Kidney epithelial cell (primary cell): ENCODE measurements at regions not wholly inside any gene's neighbourhood (a gene's known extent, or its start where the extent isn't known, plus 50 kb on each side); places are given as distances from the start of the nearest gene placed in this dataset.

ENCODE experiments used
- DNase-seq: peaks from one replicate; pipeline ENCODE4 v3.0.0-alpha.2; 2010; ENCODE audit warnings: low read depth
- H3K27me3 ChIP-seq: 2 replicates; pipeline ENCODE4 v1.6.0; 2011; ENCODE audit warnings: low read length; ENCODE audit not compliant: control insufficient read depth, insufficient read depth
- H3K36me3 ChIP-seq: 2 replicates; pipeline ENCODE4 v1.5.1; 2011; ENCODE audit warnings: low read length; ENCODE audit not compliant: control insufficient read depth, insufficient read depth
- H3K4me3 ChIP-seq: 2 replicates; pipeline ENCODE4 v1.5.1; 2011; ENCODE audit warnings: low read depth, mild to moderate bottlenecking, control low read depth, low read length
- TF ChIP-seq, protein P1 (sequence below): IDR thresholded peaks from 2 replicates; pipeline ENCODE4 v1.5.1; 2011; ENCODE audit warnings: mild to moderate bottlenecking, moderate library complexity, low read length, control low read depth, inconsistent platforms; ENCODE audit not compliant: insufficient read depth, poor library complexity, severe bottlenecking

DNA sequence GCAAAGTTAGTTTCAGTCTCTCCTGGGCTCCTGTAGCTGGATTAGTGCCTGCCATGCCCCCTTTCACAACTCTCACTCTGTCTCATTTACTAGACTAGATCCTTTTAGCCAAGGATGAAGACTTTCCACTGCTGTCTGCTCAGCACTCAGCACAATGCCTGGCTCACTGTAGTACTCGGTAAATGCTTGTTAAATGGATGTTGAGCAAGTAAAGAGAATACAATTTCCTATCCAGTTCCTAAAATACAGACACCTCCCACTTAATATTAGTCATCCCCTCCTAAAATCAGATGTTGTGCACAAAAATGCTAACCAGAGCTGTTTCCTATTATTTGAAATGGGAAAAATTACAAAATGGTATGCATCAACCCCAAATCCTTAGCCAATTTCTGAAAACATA lies 195.8 kb downstream of the SREK1 start:
- H3K36me3 ChIP-seq, result no peaks in the 10 kb centered on the region
- H3K27me3 ChIP-seq, result peaks cover 5% of the 10 kb centered on the region
- DNase-seq, result no peak
- H3K4me3 ChIP-seq, result no peak overlapping the region
- TF ChIP-seq, protein P1, sequence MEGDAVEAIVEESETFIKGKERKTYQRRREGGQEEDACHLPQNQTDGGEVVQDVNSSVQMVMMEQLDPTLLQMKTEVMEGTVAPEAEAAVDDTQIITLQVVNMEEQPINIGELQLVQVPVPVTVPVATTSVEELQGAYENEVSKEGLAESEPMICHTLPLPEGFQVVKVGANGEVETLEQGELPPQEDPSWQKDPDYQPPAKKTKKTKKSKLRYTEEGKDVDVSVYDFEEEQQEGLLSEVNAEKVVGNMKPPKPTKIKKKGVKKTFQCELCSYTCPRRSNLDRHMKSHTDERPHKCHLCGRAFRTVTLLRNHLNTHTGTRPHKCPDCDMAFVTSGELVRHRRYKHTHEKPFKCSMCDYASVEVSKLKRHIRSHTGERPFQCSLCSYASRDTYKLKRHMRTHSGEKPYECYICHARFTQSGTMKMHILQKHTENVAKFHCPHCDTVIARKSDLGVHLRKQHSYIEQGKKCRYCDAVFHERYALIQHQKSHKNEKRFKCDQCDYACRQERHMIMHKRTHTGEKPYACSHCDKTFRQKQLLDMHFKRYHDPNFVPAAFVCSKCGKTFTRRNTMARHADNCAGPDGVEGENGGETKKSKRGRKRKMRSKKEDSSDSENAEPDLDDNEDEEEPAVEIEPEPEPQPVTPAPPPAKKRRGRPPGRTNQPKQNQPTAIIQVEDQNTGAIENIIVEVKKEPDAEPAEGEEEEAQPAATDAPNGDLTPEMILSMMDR, result no peak

- TF ChIP-seq, protein P1, result no peak
- H3K36me3 ChIP-seq, result no peaks in the 10 kb centered on the region
- no peak overlapping the region for H3K4me3 ChIP-seq
- DNase-seq, result no peak
- H3K27me3 ChIP-seq, result peaks cover 5% of the 10 kb centered on the region
Measured at GRCh38 chr5:66340786-66341185, 196.7 kb downstream of the SREK1 start.

GRCh38 chr5:66342341-66342880 lies 198.3 kb downstream of the SREK1 start:
- Histone ChIP-seq H3K4me3 (no peak overlapping the region), H3K27me3 (peaks cover 5% of the 10 kb centered on the region), H3K36me3 (no peaks in the 10 kb centered on the region)
- TF ChIP-seq, protein P1, result no peak
- DNase-seq, result no peak

- TF ChIP-seq, protein P1, result no peak
- Histone ChIP-seq H3K36me3 (no peaks in the 10 kb centered on the region), H3K27me3 (no peaks in the 10 kb centered on the region), H3K4me3 (no peak overlapping the region)
- no peak for DNase-seq
Measured at GRCh38 chr5:66343370-66344071, 199.4 kb downstream of the SREK1 start.

DNA sequence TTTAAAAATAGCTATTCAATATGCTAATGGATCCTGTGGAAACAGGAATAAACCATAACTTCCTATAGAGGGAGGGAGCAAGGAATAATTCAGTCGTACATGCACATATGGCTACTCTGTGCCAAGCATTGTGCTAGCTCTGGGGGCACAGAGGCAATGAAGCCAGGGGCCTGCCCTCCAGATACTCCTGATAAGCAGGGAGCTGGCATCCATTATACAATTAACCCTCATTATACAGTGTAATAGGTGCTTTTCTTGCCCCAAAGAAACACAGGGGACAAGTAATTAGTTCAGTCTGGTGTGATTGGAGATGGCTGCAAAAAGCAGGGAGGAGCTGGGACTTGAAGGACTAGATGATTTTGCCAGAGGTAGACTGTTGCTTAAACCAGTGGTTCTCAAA lies 200.4 kb downstream of the SREK1 start:
- Histone ChIP-seq H3K27me3 (no peaks in the 10 kb centered on the region), H3K4me3 (no peak overlapping the region), H3K36me3 (no peaks in the 10 kb centered on the region)
- no peak for DNase-seq
- TF ChIP-seq, protein P1, result no peak

- Histone ChIP-seq H3K4me3 (no peak overlapping the region), H3K27me3 (no peaks in the 10 kb centered on the region), H3K36me3 (no peaks in the 10 kb centered on the region)
- TF ChIP-seq, protein P1, result no peak
- DNase-seq, result no peak
Measured at GRCh38 chr5:66345281-66345680, 201.2 kb downstream of the SREK1 start.
